GM12874 (cell line): ENCODE measurements at regions not wholly inside any gene's neighbourhood (a gene's known extent, or its start where the extent isn't known, plus 50 kb on each side); places are given as distances from the start of the nearest gene placed in this dataset.

Experiments used
- TF ChIP-seq, protein P1 (sequence below): IDR thresholded peaks from 2 replicates; pipeline ENCODE4 v1.5.1; 2011; ENCODE audit warnings: low read depth, mild to moderate bottlenecking, control low read depth, low read length, moderate library complexity; ENCODE audit not compliant: insufficient read depth

GRCh38 chr5:154630410-154630809, 124.8 kb upstream of the LARP1 start:
- TF ChIP-seq, protein P1, sequence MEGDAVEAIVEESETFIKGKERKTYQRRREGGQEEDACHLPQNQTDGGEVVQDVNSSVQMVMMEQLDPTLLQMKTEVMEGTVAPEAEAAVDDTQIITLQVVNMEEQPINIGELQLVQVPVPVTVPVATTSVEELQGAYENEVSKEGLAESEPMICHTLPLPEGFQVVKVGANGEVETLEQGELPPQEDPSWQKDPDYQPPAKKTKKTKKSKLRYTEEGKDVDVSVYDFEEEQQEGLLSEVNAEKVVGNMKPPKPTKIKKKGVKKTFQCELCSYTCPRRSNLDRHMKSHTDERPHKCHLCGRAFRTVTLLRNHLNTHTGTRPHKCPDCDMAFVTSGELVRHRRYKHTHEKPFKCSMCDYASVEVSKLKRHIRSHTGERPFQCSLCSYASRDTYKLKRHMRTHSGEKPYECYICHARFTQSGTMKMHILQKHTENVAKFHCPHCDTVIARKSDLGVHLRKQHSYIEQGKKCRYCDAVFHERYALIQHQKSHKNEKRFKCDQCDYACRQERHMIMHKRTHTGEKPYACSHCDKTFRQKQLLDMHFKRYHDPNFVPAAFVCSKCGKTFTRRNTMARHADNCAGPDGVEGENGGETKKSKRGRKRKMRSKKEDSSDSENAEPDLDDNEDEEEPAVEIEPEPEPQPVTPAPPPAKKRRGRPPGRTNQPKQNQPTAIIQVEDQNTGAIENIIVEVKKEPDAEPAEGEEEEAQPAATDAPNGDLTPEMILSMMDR = no peak

DNA sequence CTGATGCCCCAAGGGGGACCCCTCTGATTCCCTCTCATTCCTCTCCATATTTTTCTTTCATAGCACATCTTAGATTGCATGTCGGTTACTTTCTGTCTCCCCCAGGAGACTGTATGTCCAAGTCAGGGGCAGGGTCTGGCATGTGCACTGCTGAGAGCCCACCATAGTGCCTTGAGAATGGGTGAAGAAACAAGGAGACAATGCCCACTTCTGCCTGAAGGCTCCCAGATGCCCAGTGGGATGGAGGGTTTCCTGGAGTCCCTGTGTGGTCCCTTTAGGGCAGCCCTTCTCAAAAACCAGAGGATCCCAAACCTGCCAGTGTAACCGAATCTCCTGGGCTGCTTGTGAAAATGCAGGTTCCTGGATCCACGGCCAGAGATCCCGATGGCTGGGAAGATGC, 126.5 kb upstream of the LARP1 start:
- TF ChIP-seq, protein P1 = no peak

- TF ChIP-seq, protein P1 = no peak
Measured at GRCh38 chr5:154627698-154628678, 127.2 kb upstream of the LARP1 start.

DNA sequence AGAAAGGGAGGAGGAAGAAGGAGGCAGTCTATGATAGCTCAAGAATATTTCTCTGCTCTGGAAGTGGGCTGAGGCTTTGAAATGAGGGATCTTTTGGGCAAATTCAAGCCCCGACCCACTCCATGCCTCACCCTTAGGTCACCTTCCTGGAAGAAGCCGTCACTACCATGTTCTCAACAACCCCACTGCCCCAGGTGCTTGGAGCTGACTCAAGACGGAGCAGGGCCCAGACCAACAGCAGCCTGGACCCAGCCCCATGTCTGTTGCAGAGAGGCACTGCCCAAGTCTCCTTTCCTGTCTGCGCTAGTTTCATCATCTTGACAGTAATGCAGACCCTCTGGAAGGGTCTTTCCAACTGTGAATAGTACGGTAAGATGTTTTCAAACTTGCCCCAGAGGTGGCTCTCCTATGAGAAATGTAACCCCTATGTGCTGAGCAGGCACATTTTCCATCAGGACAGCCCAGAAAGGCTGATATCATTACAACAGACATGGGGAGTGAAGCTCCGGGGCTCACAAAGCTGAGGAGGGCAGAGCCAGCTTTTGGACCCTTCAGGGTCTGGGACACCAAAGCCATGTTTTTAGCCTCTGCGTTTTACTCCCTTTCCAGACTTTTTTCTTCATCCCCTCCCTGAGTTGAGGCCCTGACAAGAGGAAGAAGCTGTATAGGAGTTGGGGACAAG, 128.2 kb upstream of the LARP1 start:
- TF ChIP-seq, protein P1 = no peak

GRCh38 chr5:154625031-154625430, 130.1 kb upstream of the LARP1 start:
- TF ChIP-seq, protein P1 = no peak

GRCh38 chr5:154624341-154624740, 130.8 kb upstream of the LARP1 start:
- TF ChIP-seq, protein P1 = no peak

GRCh38 chr5:154620411-154620810, 134.8 kb upstream of the LARP1 start:
- TF ChIP-seq, protein P1 = no peak
